Ovary (tissue), 3 donors: ENCODE measurements at regions not wholly inside any gene's neighbourhood (a gene's known extent, or its start where the extent isn't known, plus 50 kb on each side); places are given as distances from the start of the nearest gene placed in this dataset.

Experiments used
- EP300 ChIP-seq: sonication (generic); formaldehyde crosslinking; IDR thresholded peaks from one replicate; pipeline ENCODE4 v1.6.1; 2017; ENCODE audit warnings: antibody characterized with exemption
- TF ChIP-seq, protein P1 (sequence below), 3 donors: fragments of 450-650 bp in 2 of 3; fragments of 200-600 bp in 1 of 3; IDR thresholded peaks; one replicate each; pipeline versions ENCODE4 v1.5.1 to v1.8.0; 2016 to 2022; ENCODE audit warnings: antibody characterized with exemption in 3 of 3, mild to moderate bottlenecking in 1 of 3
- donor health status: DM: no; HTN: no; CAD: no.

GRCh38 chr1:80059940-80060339, 1053.4 kb upstream of the ADGRL4 start:
- TF ChIP-seq, protein P1, sequence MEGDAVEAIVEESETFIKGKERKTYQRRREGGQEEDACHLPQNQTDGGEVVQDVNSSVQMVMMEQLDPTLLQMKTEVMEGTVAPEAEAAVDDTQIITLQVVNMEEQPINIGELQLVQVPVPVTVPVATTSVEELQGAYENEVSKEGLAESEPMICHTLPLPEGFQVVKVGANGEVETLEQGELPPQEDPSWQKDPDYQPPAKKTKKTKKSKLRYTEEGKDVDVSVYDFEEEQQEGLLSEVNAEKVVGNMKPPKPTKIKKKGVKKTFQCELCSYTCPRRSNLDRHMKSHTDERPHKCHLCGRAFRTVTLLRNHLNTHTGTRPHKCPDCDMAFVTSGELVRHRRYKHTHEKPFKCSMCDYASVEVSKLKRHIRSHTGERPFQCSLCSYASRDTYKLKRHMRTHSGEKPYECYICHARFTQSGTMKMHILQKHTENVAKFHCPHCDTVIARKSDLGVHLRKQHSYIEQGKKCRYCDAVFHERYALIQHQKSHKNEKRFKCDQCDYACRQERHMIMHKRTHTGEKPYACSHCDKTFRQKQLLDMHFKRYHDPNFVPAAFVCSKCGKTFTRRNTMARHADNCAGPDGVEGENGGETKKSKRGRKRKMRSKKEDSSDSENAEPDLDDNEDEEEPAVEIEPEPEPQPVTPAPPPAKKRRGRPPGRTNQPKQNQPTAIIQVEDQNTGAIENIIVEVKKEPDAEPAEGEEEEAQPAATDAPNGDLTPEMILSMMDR (IDR thresholded peaks at IDR 0.05) = no peak
- no peak for TF ChIP-seq EP300
